ENCODE measurements at regions not wholly inside any gene's neighbourhood (a gene's known extent, or its start where the extent isn't known, plus 50 kb on each side); places are given as distances from the start of the nearest gene placed in this dataset.
A peak's percentile ranks its signal among the peaks of the same experiment; 100 is the strongest.

DNA sequence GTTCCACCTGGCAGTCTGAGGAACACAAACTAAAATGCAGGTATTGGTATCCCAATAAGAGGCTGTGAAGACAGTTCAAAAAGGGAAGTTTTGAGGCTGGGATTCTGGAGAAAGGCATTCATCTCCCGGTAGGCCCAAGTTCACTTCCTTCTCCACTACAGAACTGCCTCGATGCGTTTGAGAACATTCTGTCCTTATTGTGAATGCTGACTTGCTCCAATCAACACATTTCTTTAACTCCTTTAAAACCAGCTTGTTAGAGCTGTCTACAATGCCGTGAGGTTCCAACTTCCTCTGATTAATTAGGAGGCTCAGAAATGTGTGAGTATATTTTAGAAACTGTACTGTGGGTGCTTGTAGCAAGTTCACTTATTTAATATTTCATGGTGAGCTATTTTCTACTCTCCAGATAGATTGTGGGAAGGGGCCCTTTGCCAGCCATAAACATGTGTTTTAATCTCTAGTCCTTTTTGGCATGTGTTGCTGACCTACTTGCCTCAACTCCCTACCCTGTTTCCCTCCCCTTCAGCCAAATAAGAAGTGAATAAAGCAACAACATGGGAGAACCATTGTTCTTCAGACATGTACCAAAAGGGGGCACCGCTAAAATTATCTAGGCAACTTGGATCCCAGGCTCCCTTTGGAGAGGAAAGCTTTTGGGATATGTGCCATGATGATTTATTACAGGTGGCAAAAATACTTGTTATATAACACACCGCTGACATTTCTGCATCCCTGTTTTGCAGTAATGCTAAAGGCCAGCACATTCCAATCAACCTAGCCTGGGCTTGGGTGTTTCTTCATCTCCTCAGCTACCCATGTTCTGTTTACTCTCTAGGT is 245.6 kb downstream of the BLID start:
- TF ChIP-seq, protein P1, sequence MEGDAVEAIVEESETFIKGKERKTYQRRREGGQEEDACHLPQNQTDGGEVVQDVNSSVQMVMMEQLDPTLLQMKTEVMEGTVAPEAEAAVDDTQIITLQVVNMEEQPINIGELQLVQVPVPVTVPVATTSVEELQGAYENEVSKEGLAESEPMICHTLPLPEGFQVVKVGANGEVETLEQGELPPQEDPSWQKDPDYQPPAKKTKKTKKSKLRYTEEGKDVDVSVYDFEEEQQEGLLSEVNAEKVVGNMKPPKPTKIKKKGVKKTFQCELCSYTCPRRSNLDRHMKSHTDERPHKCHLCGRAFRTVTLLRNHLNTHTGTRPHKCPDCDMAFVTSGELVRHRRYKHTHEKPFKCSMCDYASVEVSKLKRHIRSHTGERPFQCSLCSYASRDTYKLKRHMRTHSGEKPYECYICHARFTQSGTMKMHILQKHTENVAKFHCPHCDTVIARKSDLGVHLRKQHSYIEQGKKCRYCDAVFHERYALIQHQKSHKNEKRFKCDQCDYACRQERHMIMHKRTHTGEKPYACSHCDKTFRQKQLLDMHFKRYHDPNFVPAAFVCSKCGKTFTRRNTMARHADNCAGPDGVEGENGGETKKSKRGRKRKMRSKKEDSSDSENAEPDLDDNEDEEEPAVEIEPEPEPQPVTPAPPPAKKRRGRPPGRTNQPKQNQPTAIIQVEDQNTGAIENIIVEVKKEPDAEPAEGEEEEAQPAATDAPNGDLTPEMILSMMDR (IDR thresholded peaks at IDR 0.05) = 0 out of 2 replicates have a peak, but pooled peaks have one; percentile 16
- TF ChIP-seq, protein P2, sequence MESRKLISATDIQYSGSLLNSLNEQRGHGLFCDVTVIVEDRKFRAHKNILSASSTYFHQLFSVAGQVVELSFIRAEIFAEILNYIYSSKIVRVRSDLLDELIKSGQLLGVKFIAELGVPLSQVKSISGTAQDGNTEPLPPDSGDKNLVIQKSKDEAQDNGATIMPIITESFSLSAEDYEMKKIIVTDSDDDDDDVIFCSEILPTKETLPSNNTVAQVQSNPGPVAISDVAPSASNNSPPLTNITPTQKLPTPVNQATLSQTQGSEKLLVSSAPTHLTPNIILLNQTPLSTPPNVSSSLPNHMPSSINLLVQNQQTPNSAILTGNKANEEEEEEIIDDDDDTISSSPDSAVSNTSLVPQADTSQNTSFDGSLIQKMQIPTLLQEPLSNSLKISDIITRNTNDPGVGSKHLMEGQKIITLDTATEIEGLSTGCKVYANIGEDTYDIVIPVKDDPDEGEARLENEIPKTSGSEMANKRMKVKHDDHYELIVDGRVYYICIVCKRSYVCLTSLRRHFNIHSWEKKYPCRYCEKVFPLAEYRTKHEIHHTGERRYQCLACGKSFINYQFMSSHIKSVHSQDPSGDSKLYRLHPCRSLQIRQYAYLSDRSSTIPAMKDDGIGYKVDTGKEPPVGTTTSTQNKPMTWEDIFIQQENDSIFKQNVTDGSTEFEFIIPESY (IDR thresholded peaks at IDR 0.05; ENCODE audit: borderline replicate concordance, low read depth) = no peak
- no peak for TF ChIP-seq POLR2AphosphoS5 (IDR thresholded peaks at IDR 0.05; ENCODE audit: low read depth, low read length)
- no peak for TF ChIP-seq SMC3 (IDR thresholded peaks at IDR 0.05; ENCODE audit: low read depth, low read length)
- TF ChIP-seq, protein P3, sequence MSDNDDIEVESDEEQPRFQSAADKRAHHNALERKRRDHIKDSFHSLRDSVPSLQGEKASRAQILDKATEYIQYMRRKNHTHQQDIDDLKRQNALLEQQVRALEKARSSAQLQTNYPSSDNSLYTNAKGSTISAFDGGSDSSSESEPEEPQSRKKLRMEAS (IDR thresholded peaks at IDR 0.05; ENCODE audit: low read depth) = no peak
- peak; percentile 37 for TF ChIP-seq RAD21 (IDR thresholded peaks at IDR 0.05; ENCODE audit: low read length)
- no peak for TF ChIP-seq TAF1 (IDR thresholded peaks at IDR 0.05; ENCODE audit: borderline replicate concordance, low read depth, low read length)
- TF ChIP-seq SIN3A (IDR thresholded peaks at IDR 0.05; ENCODE audit: borderline replicate concordance, low read depth, low read length) = no peak
- TF ChIP-seq, protein P4, sequence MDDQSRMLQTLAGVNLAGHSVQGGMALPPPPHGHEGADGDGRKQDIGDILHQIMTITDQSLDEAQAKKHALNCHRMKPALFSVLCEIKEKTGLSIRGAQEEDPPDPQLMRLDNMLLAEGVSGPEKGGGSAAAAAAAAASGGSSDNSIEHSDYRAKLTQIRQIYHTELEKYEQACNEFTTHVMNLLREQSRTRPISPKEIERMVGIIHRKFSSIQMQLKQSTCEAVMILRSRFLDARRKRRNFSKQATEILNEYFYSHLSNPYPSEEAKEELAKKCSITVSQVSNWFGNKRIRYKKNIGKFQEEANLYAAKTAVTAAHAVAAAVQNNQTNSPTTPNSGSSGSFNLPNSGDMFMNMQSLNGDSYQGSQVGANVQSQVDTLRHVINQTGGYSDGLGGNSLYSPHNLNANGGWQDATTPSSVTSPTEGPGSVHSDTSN (IDR thresholded peaks at IDR 0.05) = no peak
